ENCODE measurements at regions not wholly inside any gene's neighbourhood (a gene's known extent, or its start where the extent isn't known, plus 50 kb on each side); places are given as distances from the start of the nearest gene placed in this dataset.

GRCh38 chr6:168923171-168923570 is 330.5 kb downstream of the THBS2 start:
- Histone ChIP-seq H3K27ac (no peak overlapping the region), H3K27me3 (replicated peaks) (no peaks in the 10 kb centered on the region), H3K36me3 (replicated peaks) (no peaks in the 10 kb centered on the region), H3K4me3 (ENCODE audit: low read depth, low read length) (no peak overlapping the region)
- DNase-seq = no peak
- no peak for TF ChIP-seq CTCF (IDR thresholded peaks at IDR 0.05; ENCODE audit: low read depth, low read length, missing control alignments)
- in situ Hi-C loops (cut with HindIII; ENCODE audit: low pct_ligation_motif_present, low sequenced_read_pairs) = no loop called here

GRCh38 chr6:168922436-168922835 is 331.2 kb downstream of the THBS2 start:
- in situ Hi-C loops (cut with HindIII; ENCODE audit: low pct_ligation_motif_present, low sequenced_read_pairs) = no loop called here
- no peaks in the 10 kb centered on the region for H3K36me3 ChIP-seq (replicated peaks)
- no peak overlapping the region for H3K4me3 ChIP-seq (ENCODE audit: low read depth, low read length)
- no peak for DNase-seq
- H3K27ac ChIP-seq = no peak overlapping the region
- TF ChIP-seq CTCF (IDR thresholded peaks at IDR 0.05; ENCODE audit: low read depth, low read length, missing control alignments) = no peak
- H3K27me3 ChIP-seq (replicated peaks) = no peaks in the 10 kb centered on the region

- in situ Hi-C loops (cut with HindIII; ENCODE audit: low pct_ligation_motif_present, low sequenced_read_pairs) = no loop called here
Measured at GRCh38 chr6:168920289-168920688, 333.4 kb downstream of the THBS2 start.

GRCh38 chr6:168919470-168920179 is 334.0 kb downstream of the THBS2 start:
- Histone ChIP-seq H3K4me3 (ENCODE audit: low read depth, low read length) (no peak overlapping the region), H3K27ac (no peak overlapping the region), H3K36me3 (replicated peaks) (no peaks in the 10 kb centered on the region), H3K27me3 (replicated peaks) (no peaks in the 10 kb centered on the region)
- no peak for DNase-seq
- no peak for TF ChIP-seq CTCF (IDR thresholded peaks at IDR 0.05; ENCODE audit: low read depth, low read length, missing control alignments)
- in situ Hi-C loops (cut with HindIII; ENCODE audit: low pct_ligation_motif_present, low sequenced_read_pairs) = no loop called here

More at GRCh38 chr6:168920289-168920688, 333.4 kb downstream of the THBS2 start:
- Histone ChIP-seq H3K27ac (no peak overlapping the region), H3K36me3 (replicated peaks) (no peaks in the 10 kb centered on the region), H3K27me3 (replicated peaks) (no peaks in the 10 kb centered on the region), H3K4me3 (ENCODE audit: low read depth, low read length) (no peak overlapping the region)
- no peak for TF ChIP-seq CTCF (IDR thresholded peaks at IDR 0.05; ENCODE audit: low read depth, low read length, missing control alignments)
- DNase-seq = no peak

GRCh38 chr6:168916576-168917211 is 337.0 kb downstream of the THBS2 start:
- DNase-seq = no peak
- in situ Hi-C loops (cut with HindIII; ENCODE audit: low pct_ligation_motif_present, low sequenced_read_pairs) = no loop called here

More at GRCh38 chr6:168916576-168917211, 337.0 kb downstream of the THBS2 start:
- Histone ChIP-seq H3K27me3 (replicated peaks) (no peaks in the 10 kb centered on the region), H3K4me3 (ENCODE audit: low read depth, low read length) (no peak overlapping the region), H3K36me3 (replicated peaks) (no peaks in the 10 kb centered on the region), H3K27ac (no peak overlapping the region)
- no peak for TF ChIP-seq CTCF (IDR thresholded peaks at IDR 0.05; ENCODE audit: low read depth, low read length, missing control alignments)

Data from brain microvascular endothelial cell (primary cell).